Keratinocyte (primary cell): ENCODE measurements at regions not wholly inside any gene's neighbourhood (a gene's known extent, or its start where the extent isn't known, plus 50 kb on each side); places are given as distances from the start of the nearest gene placed in this dataset.

Experiments
- DNase-seq: peaks from one replicate; pipeline ENCODE4 v3.0.0-alpha.2; 2011; ENCODE audit warnings: low read depth, missing footprints, low spot score
- FAIRE-seq: peaks from 2 replicates; lab custom pipeline; 2011; peaks lifted over from hg19 to GRCh38; lab: Jason Lieb, UNC
- H2AFZ ChIP-seq: 2 replicates; pipeline ENCODE4 v1.6.0; 2012; ENCODE audit warnings: low read length, control low read depth, inconsistent platforms; ENCODE audit not compliant: control insufficient read depth
- H3K27ac ChIP-seq: 2 replicates; pipeline ENCODE4 v1.5.1; 2011; ENCODE audit warnings: low read length; ENCODE audit not compliant: control insufficient read depth, insufficient read depth
- H3K27me3 ChIP-seq: 3 replicates; pipeline ENCODE4 v1.6.0; 2011; ENCODE audit warnings: low read length; ENCODE audit not compliant: control insufficient read depth, insufficient read depth; ENCODE audit errors: extremely low read depth
- H3K36me3 ChIP-seq, 2 experiments: 2 replicates in 1 of 2; 3 replicates in 1 of 2; pipeline ENCODE4 v1.5.1; 2011; ENCODE audit warnings: low read length in 2 of 2, mild to moderate bottlenecking in 1 of 2; ENCODE audit not compliant: control insufficient read depth in 2 of 2, insufficient read depth in 2 of 2; ENCODE audit errors: extremely low read depth in 1 of 2
- H3K4me1 ChIP-seq: 3 replicates; pipeline ENCODE4 v1.5.1; 2011; ENCODE audit warnings: low read length; ENCODE audit not compliant: control insufficient read depth, insufficient read depth; ENCODE audit errors: extremely low read depth
- H3K4me2 ChIP-seq: 3 replicates; pipeline ENCODE4 v1.6.0; 2011; ENCODE audit warnings: low read depth, low read length; ENCODE audit not compliant: control insufficient read depth, insufficient read depth; ENCODE audit errors: extremely low read depth
- H3K4me3 ChIP-seq, 3 experiments: fragments of 200-600 bp in 1 of 3; sonication (generic) in 1 of 3; 2 replicates in 2 of 3; 3 replicates in 1 of 3; pipeline ENCODE4 v1.5.1; 2011 to 2016; ENCODE audit warnings: low read length in 3 of 3, mild to moderate bottlenecking in 3 of 3, control low read depth in 2 of 3, inconsistent platforms in 1 of 3, low read depth in 1 of 3, mixed read lengths in 1 of 3, mixed run types in 1 of 3, moderate library complexity in 1 of 3; ENCODE audit not compliant: control insufficient read depth in 2 of 3, insufficient read depth in 2 of 3; ENCODE audit errors: extremely low read depth in 1 of 3
- H3K79me2 ChIP-seq: 2 replicates; pipeline ENCODE4 v1.6.0; 2012; ENCODE audit warnings: low read length; ENCODE audit not compliant: control insufficient read depth, insufficient read depth
- H3K9ac ChIP-seq: 3 replicates; pipeline ENCODE4 v1.6.0; 2011; ENCODE audit warnings: low read length; ENCODE audit not compliant: control insufficient read depth, insufficient read depth; ENCODE audit errors: extremely low read depth
- H3K9me1 ChIP-seq: 3 replicates; pipeline ENCODE4 v1.6.0; 2011; ENCODE audit warnings: low read length; ENCODE audit not compliant: control insufficient read depth, insufficient read depth; ENCODE audit errors: extremely low read depth
- H3K9me3 ChIP-seq: 2 replicates; pipeline ENCODE4 v1.5.1; 2012; ENCODE audit warnings: low read depth, low read length; ENCODE audit not compliant: control insufficient read depth
- H4K20me1 ChIP-seq: 3 replicates; pipeline ENCODE4 v1.6.0; 2011; ENCODE audit warnings: low read length; ENCODE audit not compliant: control insufficient read depth, insufficient read depth; ENCODE audit errors: extremely low read depth
- EZH2 ChIP-seq: IDR thresholded peaks from one replicate; pipeline ENCODE4 v1.6.1; 2012; ENCODE audit warnings: inconsistent platforms, mild to moderate bottlenecking, low read length, moderate library complexity
- dilution Hi-C: fragments of 300-500 bp; cut with MboI; formaldehyde crosslinking; loops from one replicate; pipeline ENCODE4 v1.7.0; 2020; ENCODE audit warnings: low sequenced_read_pairs; ENCODE audit not compliant: extremely low pct_ligation_motif_present
- TF ChIP-seq, protein P1 (sequence below), 3 experiments: IDR thresholded peaks in 1 of 3; conservative IDR thresholded peaks in 1 of 3; optimal IDR thresholded peaks in 1 of 3; 2 replicates in 2 of 3; 3 replicates in 1 of 3; pipeline versions ENCODE3 to v1.5.1; 2011; ENCODE audit warnings: low read length in 3 of 3, mild to moderate bottlenecking in 3 of 3, moderate library complexity in 2 of 3, control low read depth in 1 of 3, inconsistent platforms in 1 of 3; ENCODE audit not compliant: insufficient read depth in 2 of 3; ENCODE audit errors: extremely low read depth in 1 of 3

DNA sequence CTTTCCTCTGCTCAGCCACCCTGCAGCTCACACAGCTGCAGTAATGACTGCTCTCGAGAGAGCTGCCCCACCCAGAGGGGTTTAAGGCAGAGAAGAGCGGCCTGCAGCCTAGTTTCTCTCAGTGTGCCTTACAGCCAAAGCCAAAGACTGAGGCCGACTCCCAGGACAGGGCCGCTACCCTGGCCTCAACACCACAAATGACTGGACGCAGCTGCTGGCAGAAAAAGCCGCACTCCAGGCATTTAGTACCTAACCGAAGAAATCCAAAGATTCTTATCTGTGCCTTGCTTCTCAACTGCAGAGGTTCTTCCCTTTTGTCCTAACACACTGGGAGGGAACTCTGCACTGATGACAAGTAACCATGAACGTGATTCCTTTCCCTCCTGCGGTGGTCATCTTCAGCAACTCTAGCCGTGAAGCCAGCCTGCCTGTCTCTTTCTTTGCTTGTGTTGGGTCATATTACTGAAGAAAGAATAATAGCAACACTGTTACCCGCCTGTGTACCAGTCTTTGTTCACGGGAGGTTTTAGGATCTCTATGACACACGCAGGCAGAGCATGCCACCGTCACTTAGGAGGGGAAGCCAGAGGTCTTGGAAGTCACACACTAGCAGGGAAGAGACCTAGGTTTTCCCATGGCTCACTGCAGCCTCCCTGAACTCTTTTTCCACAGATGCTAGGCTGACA is 202.7 kb downstream of the RHOU start:
- Histone ChIP-seq H3K36me3 (no peaks in the 10 kb centered on the region), H3K9ac (no peak overlapping the region), H3K4me1 (no peaks in the 10 kb centered on the region), H3K9me1 (no peaks in the 10 kb centered on the region), H3K27me3 (peaks cover 10% of the 10 kb centered on the region), H3K27ac (no peak overlapping the region), H2AFZ (no peak overlapping the region), H3K4me2 (no peak overlapping the region), H3K79me2 (no peaks in the 10 kb centered on the region), H3K9me3 (no peaks in the 10 kb centered on the region), H4K20me1 (no peaks in the 10 kb centered on the region), H3K4me3 (no peak overlapping the region)
- DNase-seq (no peak), FAIRE-seq (no peak)
- dilution Hi-C loops: no loop called here
- no peak for TF ChIP-seq EZH2
- TF ChIP-seq, protein P1, sequence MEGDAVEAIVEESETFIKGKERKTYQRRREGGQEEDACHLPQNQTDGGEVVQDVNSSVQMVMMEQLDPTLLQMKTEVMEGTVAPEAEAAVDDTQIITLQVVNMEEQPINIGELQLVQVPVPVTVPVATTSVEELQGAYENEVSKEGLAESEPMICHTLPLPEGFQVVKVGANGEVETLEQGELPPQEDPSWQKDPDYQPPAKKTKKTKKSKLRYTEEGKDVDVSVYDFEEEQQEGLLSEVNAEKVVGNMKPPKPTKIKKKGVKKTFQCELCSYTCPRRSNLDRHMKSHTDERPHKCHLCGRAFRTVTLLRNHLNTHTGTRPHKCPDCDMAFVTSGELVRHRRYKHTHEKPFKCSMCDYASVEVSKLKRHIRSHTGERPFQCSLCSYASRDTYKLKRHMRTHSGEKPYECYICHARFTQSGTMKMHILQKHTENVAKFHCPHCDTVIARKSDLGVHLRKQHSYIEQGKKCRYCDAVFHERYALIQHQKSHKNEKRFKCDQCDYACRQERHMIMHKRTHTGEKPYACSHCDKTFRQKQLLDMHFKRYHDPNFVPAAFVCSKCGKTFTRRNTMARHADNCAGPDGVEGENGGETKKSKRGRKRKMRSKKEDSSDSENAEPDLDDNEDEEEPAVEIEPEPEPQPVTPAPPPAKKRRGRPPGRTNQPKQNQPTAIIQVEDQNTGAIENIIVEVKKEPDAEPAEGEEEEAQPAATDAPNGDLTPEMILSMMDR (optimal IDR thresholded peaks at IDR 0.05 in 1 of 3, IDR thresholded peaks at IDR 0.05 in 1 of 3, conservative IDR thresholded peaks at IDR 0.05 in 1 of 3; ENCODE audit: extremely low read depth in 1 of 3, insufficient read depth in 2 of 3, low read length in 3 of 3): no peak

DNA sequence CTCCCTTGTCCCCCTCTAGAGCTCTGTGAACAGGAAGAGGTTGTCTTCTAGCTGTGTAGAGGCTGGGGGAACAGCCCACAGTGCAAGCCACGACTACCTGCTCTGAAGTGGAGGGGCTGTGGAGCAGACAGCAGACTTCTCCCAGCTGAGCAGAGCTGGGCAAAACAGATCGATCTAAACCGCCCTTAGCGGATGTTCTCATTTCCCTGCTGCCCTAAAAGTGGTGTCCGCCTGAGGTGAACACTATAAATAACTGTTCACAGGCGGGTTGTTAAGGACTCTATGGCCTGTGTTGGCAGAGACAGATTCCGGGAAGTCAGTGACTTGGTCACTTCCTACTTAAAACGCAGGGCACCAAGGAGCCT is 203.2 kb downstream of the RHOU start:
- Histone ChIP-seq H3K4me2 (no peak overlapping the region), H4K20me1 (no peaks in the 10 kb centered on the region), H3K4me3 (no peak overlapping the region), H2AFZ (no peak overlapping the region), H3K79me2 (no peaks in the 10 kb centered on the region), H3K27ac (no peak overlapping the region), H3K27me3 (peaks cover 6% of the 10 kb centered on the region), H3K9me1 (no peaks in the 10 kb centered on the region), H3K36me3 (no peaks in the 10 kb centered on the region), H3K9me3 (no peaks in the 10 kb centered on the region), H3K9ac (no peak overlapping the region), H3K4me1 (no peaks in the 10 kb centered on the region)
- dilution Hi-C loops: no loop called here
- TF ChIP-seq EZH2: no peak
- TF ChIP-seq, protein P1 (optimal IDR thresholded peaks at IDR 0.05 in 1 of 3, IDR thresholded peaks at IDR 0.05 in 1 of 3, conservative IDR thresholded peaks at IDR 0.05 in 1 of 3; ENCODE audit: extremely low read depth in 1 of 3, insufficient read depth in 2 of 3, low read length in 3 of 3): no peak
- no peak for FAIRE-seq
- DNase-seq: no peak
